GM12878 (cell line): ENCODE measurements at regions not wholly inside any gene's neighbourhood (a gene's known extent, or its start where the extent isn't known, plus 50 kb on each side); places are given as distances from the start of the nearest gene placed in this dataset.

Source experiments
- ATAC-seq: fragments of 200-7000 bp; cut with Tn5 transposase; 3 replicates; pipeline ENCODE4 v1.9.1; 2020; ENCODE audit warnings: mild to moderate bottlenecking, moderate library complexity
- BruUV-seq: library from RNA; stranded (reverse); fragments of 400-500 nt; replicated peaks from 2 replicates; lab custom pipeline; 2021; lab: Mats Ljungman, UMichigan
- CTCF ChIA-PET: fragments of 300-600 bp; sonication (Branson Sonifier 250); formaldehyde crosslinking; extraction: SDS; loops from one replicate; lab custom pipeline; 2021; ENCODE audit warnings: inconsistent platforms; lab: Yijun Ruan, JAX
- POLR2A ChIA-PET: fragments of 350-600 bp; formaldehyde crosslinking; extraction: SDS; loops from one replicate; lab custom pipeline; 2021; ENCODE audit warnings: inconsistent platforms; lab: Charles Lee
- RAD21 ChIA-PET: fragments of 300-600 bp; sonication (Branson Sonifier 250); formaldehyde crosslinking; loops from one replicate; lab custom pipeline; 2023; ENCODE audit warnings: antibody characterized with exemption; ENCODE audit not compliant: unreplicated experiment; lab: Charles Lee
- SMC1A ChIA-PET: fragments of 300-600 bp; sonication (Branson Sonifier 250); formaldehyde crosslinking; loops from one replicate; lab custom pipeline; 2023; ENCODE audit not compliant: unreplicated experiment, uncharacterized antibody; lab: Charles Lee
- DNase-seq: peaks from one replicate; pipeline ENCODE4 v3.0.0-alpha.2; 2011; ENCODE audit warnings: low read depth, low spot score
- FAIRE-seq: peaks from 3 replicates; lab custom pipeline; 2011; peaks lifted over from hg19 to GRCh38; lab: Jason Lieb, UNC
- H2AFZ ChIP-seq: 2 replicates; pipeline ENCODE4 v1.6.0; 2011; ENCODE audit warnings: low read depth, low read length, control low read depth; ENCODE audit not compliant: control insufficient read depth
- H3K27ac ChIP-seq: 2 replicates; pipeline ENCODE4 v1.5.1; 2011; ENCODE audit warnings: control low read depth; ENCODE audit not compliant: control insufficient read depth, insufficient read depth
- H3K27me3 ChIP-seq, 2 experiments: replicated peaks in 1 of 2; 2 replicates each; pipeline versions ENCODE4 v1.6.0 to v1.6.1; 2011; ENCODE audit warnings: low read length in 1 of 2; ENCODE audit not compliant: control insufficient read depth in 2 of 2, insufficient read depth in 2 of 2
- H3K36me3 ChIP-seq, 2 experiments: 2 replicates each; pipeline ENCODE4 v1.5.1; 2011; ENCODE audit warnings: low read length in 1 of 2; ENCODE audit not compliant: control insufficient read depth in 2 of 2, insufficient read depth in 2 of 2
- H3K4me1 ChIP-seq: 2 replicates; pipeline ENCODE4 v1.6.1; 2011; ENCODE audit warnings: mild to moderate bottlenecking, low read length, moderate library complexity, mixed read lengths; ENCODE audit not compliant: control insufficient read depth, insufficient read depth
- H3K4me2 ChIP-seq: 2 replicates; pipeline ENCODE4 v1.6.0; 2011; ENCODE audit warnings: control low read depth; ENCODE audit not compliant: control insufficient read depth, insufficient read depth
- H3K4me3 ChIP-seq: fragments of 200-600 bp; sonication (generic); 2 replicates; pipeline ENCODE4 v1.5.1; 2016
- H3K79me2 ChIP-seq: 2 replicates; pipeline ENCODE4 v1.6.0; 2011; ENCODE audit warnings: low read length; ENCODE audit not compliant: control insufficient read depth, insufficient read depth
- H3K9ac ChIP-seq: 2 replicates; pipeline ENCODE4 v1.8.0; 2011; ENCODE audit warnings: low read length, control low read depth, mixed read lengths; ENCODE audit not compliant: control insufficient read depth, insufficient read depth
- H3K9me3 ChIP-seq: replicated peaks from 3 replicates; pipeline ENCODE4 v1.5.1; 2011; ENCODE audit warnings: mild to moderate bottlenecking, low read length; ENCODE audit not compliant: control insufficient read depth, insufficient read depth
- H4K20me1 ChIP-seq: 2 replicates; pipeline ENCODE4 v1.6.0; 2011; ENCODE audit not compliant: control insufficient read depth, insufficient read depth
- CEBPB ChIP-seq, 2 experiments: fragments of 150-350 bp in 1 of 2; IDR thresholded peaks; 2 replicates each; pipeline ENCODE4 v1.6.1; 2012 to 2014; ENCODE audit warnings: low read depth in 2 of 2, low read length in 2 of 2, borderline replicate concordance in 1 of 2, inconsistent platforms in 1 of 2
- HCFC1 ChIP-seq: fragments of 150-350 bp; IDR thresholded peaks from 2 replicates; pipeline ENCODE4 v1.6.1; 2014; ENCODE audit warnings: low read length
- NFXL1 ChIP-seq: fragments of 450-650 bp; IDR thresholded peaks from 2 replicates; pipeline ENCODE4 v1.6.1; 2017; ENCODE audit warnings: antibody characterized with exemption, mild to moderate bottlenecking, borderline replicate concordance
- POLR2A ChIP-seq: IDR thresholded peaks from 2 replicates; pipeline ENCODE4 v1.6.1; 2011; ENCODE audit warnings: low read depth, mild to moderate bottlenecking, low read length
- POLR2AphosphoS2 ChIP-seq: IDR thresholded peaks from 2 replicates; pipeline ENCODE4 v1.6.1; 2011; ENCODE audit warnings: low read depth, mild to moderate bottlenecking, low read length, improper control_type of control experiment, moderate library complexity
- RUNX3 ChIP-seq: IDR thresholded peaks from 2 replicates; pipeline ENCODE4 v1.6.1; 2012; ENCODE audit warnings: low read length, inconsistent platforms
- WGBS: methylation state at CpG from one replicate; pipeline ENCODE4 v1.1.6; 2016; ENCODE audit warnings: low lambda C conversion rate; ENCODE audit not compliant: insufficient replicate concordance, insufficient coverage; ENCODE audit errors: missing lambda C conversion rate; 5-methylcytosine and 5-hydroxymethylcytosine counted together
- in situ Hi-C: fragments of 300-500 bp; cut with MboI; formaldehyde crosslinking; loops from 9 replicates; pipeline ENCODE4 v1.14.3; 2018; ENCODE audit warnings: mixed read lengths
- intact Hi-C: fragments of 100-400 bp; cut with micrococcal nuclease; formaldehyde crosslinking; loops from one replicate; pipeline ENCODE4 v1.14.2; 2022; ENCODE audit not compliant: unreplicated experiment
- TF ChIP-seq, protein P1 (sequence below): IDR thresholded peaks from 2 replicates; pipeline ENCODE4 v1.6.1; 2012; ENCODE audit warnings: low read depth, low read length, improper control_type of control experiment
- TF ChIP-seq, protein P2 (sequence below): fragments of 450-650 bp; IDR thresholded peaks from 2 replicates; pipeline ENCODE4 v1.6.1; 2017; ENCODE audit warnings: mild to moderate bottlenecking, moderate library complexity
- TF ChIP-seq, protein P3 (sequence below): IDR thresholded peaks from 2 replicates; pipeline ENCODE4 v1.6.1; 2012; ENCODE audit warnings: low read depth, low read length, improper control_type of control experiment

DNA sequence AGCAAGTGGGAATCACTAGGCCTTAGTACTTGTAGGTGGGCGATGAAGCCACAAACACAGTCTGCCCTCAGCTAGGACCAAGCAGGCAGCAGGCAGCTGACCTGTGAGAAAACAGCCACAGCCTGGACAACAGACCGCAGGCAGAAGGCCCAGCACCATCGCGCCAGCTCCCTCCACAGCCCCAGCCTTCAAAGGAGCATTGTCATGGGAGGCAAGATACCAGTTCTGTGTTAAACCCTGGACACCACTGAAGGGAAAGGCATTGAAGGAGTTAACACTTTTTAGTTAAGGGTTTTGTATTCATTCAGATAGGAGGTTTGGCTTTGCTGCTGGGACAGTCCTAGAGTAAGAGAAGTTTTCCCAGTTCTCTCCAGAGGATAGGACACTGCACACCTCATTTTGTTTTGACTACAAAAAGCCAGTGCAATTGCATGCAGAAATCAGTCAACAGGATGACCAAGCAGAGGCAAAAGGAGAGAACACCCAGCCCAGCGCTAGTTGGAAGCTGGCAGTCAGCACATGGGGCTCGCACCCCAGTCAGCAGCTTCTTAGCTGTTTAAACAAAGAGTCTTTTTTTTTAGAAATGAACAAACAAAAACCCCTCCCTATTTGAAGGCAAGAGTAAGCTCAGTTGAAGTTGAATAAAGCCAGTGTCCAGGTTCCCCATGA is 286.1 kb upstream of the TPM1 start:
- DNase-seq (no peak), FAIRE-seq (no peak), ATAC-seq (no peak)
- in situ Hi-C loops (no loop called here), intact Hi-C loops (no loop called here)
- ChIA-PET CTCF (interaction anchor here (2.3 kb wide), 1 partner anchor 15 kb away, joined by 13 read pairs; no protein-coding TSS in a partner anchor), RAD21 (no interaction called here), SMC1A (interaction anchor here (2.7 kb wide), 1 partner anchor 10 kb away, joined by 9 read pairs; no protein-coding TSS in a partner anchor), POLR2A (no interaction called here)
- no peak overlapping the region for H2AFZ ChIP-seq
- no peak overlapping the region for H3K4me2 ChIP-seq
- H3K36me3 ChIP-seq = no peaks in the 10 kb centered on the region
- no peaks in the 10 kb centered on the region for H4K20me1 ChIP-seq
- TF ChIP-seq CEBPB (IDR thresholded peaks at IDR 0.05; ENCODE audit: borderline replicate concordance in 1 of 2, low read depth in 2 of 2, low read length in 2 of 2) = no peak
- TF ChIP-seq HCFC1 = no peak
- TF ChIP-seq, protein P1, sequence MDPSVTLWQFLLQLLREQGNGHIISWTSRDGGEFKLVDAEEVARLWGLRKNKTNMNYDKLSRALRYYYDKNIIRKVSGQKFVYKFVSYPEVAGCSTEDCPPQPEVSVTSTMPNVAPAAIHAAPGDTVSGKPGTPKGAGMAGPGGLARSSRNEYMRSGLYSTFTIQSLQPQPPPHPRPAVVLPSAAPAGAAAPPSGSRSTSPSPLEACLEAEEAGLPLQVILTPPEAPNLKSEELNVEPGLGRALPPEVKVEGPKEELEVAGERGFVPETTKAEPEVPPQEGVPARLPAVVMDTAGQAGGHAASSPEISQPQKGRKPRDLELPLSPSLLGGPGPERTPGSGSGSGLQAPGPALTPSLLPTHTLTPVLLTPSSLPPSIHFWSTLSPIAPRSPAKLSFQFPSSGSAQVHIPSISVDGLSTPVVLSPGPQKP = no peak
- TF ChIP-seq POLR2A = no peak
- TF ChIP-seq, protein P2, sequence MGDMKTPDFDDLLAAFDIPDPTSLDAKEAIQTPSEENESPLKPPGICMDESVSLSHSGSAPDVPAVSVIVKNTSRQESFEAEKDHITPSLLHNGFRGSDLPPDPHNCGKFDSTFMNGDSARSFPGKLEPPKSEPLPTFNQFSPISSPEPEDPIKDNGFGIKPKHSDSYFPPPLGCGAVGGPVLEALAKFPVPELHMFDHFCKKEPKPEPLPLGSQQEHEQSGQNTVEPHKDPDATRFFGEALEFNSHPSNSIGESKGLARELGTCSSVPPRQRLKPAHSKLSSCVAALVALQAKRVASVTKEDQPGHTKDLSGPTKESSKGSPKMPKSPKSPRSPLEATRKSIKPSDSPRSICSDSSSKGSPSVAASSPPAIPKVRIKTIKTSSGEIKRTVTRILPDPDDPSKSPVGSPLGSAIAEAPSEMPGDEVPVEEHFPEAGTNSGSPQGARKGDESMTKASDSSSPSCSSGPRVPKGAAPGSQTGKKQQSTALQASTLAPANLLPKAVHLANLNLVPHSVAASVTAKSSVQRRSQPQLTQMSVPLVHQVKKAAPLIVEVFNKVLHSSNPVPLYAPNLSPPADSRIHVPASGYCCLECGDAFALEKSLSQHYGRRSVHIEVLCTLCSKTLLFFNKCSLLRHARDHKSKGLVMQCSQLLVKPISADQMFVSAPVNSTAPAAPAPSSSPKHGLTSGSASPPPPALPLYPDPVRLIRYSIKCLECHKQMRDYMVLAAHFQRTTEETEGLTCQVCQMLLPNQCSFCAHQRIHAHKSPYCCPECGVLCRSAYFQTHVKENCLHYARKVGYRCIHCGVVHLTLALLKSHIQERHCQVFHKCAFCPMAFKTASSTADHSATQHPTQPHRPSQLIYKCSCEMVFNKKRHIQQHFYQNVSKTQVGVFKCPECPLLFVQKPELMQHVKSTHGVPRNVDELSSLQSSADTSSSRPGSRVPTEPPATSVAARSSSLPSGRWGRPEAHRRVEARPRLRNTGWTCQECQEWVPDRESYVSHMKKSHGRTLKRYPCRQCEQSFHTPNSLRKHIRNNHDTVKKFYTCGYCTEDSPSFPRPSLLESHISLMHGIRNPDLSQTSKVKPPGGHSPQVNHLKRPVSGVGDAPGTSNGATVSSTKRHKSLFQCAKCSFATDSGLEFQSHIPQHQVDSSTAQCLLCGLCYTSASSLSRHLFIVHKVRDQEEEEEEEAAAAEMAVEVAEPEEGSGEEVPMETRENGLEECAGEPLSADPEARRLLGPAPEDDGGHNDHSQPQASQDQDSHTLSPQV = no peak
- TF ChIP-seq RUNX3 = no peak
- no peak for TF ChIP-seq POLR2AphosphoS2
- TF ChIP-seq, protein P3, sequence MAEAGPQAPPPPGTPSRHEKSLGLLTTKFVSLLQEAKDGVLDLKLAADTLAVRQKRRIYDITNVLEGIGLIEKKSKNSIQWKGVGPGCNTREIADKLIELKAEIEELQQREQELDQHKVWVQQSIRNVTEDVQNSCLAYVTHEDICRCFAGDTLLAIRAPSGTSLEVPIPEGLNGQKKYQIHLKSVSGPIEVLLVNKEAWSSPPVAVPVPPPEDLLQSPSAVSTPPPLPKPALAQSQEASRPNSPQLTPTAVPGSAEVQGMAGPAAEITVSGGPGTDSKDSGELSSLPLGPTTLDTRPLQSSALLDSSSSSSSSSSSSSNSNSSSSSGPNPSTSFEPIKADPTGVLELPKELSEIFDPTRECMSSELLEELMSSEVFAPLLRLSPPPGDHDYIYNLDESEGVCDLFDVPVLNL = no peak
- TF ChIP-seq NFXL1 = no peak
- H3K4me3 ChIP-seq = no peak overlapping the region
- WGBS = 79% methylated on average over 6 of the region's 6 CpGs
- no TSS peak for BruUV-seq
- H3K9ac ChIP-seq = no peak overlapping the region
- peaks cover 0 to 3% of the 10 kb centered on the region in 2 experiments; a peak in 1 of 4 replicates for H3K27me3 ChIP-seq
- H3K9me3 ChIP-seq = no peaks in the 10 kb centered on the region
- no peaks in the 10 kb centered on the region for H3K4me1 ChIP-seq
- no peak overlapping the region for H3K27ac ChIP-seq
- H3K79me2 ChIP-seq = no peaks in the 10 kb centered on the region
